ENCODE measurements at regions not wholly inside any gene's neighbourhood (a gene's known extent, or its start where the extent isn't known, plus 50 kb on each side); places are given as distances from the start of the nearest gene placed in this dataset.

- TF ChIP-seq CTCF (IDR thresholded peaks at IDR 0.05; ENCODE audit: insufficient read depth, low read length) (no peak), REST (IDR thresholded peaks at IDR 0.05; ENCODE audit: insufficient replicate concordance, low read depth) (no peak)
Measured at GRCh38 chr6:86423571-86423970, 513.8 kb upstream of the HTR1E start.
